ENCODE measurements at regions not wholly inside any gene's neighbourhood (a gene's known extent, or its start where the extent isn't known, plus 50 kb on each side); places are given as distances from the start of the nearest gene placed in this dataset.

GRCh38 chr9:115286411-115286810 lies 168.5 kb upstream of the TNC start:
- no peak for DNase-seq
- no peaks in the 10 kb centered on the region for H3K36me3 Mint-ChIP-seq (ENCODE audit: unreplicated experiment)
- no peaks in the 10 kb centered on the region for H3K27me3 Mint-ChIP-seq (ENCODE audit: unreplicated experiment)
- TF ChIP-seq CTCF (IDR thresholded peaks at IDR 0.05; ENCODE audit: partially characterized antibody, unreplicated experiment), result no peak
- no peak overlapping the region for H3K4me3 Mint-ChIP-seq (ENCODE audit: unreplicated experiment)
- no peaks in the 10 kb centered on the region for H3K4me1 Mint-ChIP-seq (ENCODE audit: low read depth, unreplicated experiment)
- no peak overlapping the region for H3K27ac Mint-ChIP-seq (ENCODE audit: unreplicated experiment)
- H3K9me3 Mint-ChIP-seq (ENCODE audit: unreplicated experiment), result no peaks in the 10 kb centered on the region

- Mint-ChIP-seq H3K27me3 (ENCODE audit: unreplicated experiment) (no peaks in the 10 kb centered on the region), H3K36me3 (ENCODE audit: unreplicated experiment) (no peaks in the 10 kb centered on the region), H3K4me3 (ENCODE audit: unreplicated experiment) (no peak overlapping the region), H3K4me1 (ENCODE audit: low read depth, unreplicated experiment) (no peaks in the 10 kb centered on the region), H3K9me3 (ENCODE audit: unreplicated experiment) (no peaks in the 10 kb centered on the region), H3K27ac (ENCODE audit: unreplicated experiment) (no peak overlapping the region)
- no peak for TF ChIP-seq CTCF (IDR thresholded peaks at IDR 0.05; ENCODE audit: partially characterized antibody, unreplicated experiment)
- DNase-seq, result no peak
Measured at GRCh38 chr9:115289757-115290208, 171.8 kb upstream of the TNC start.

- no peak for DNase-seq
- H3K27ac Mint-ChIP-seq (ENCODE audit: unreplicated experiment), result no peak overlapping the region
Measured at GRCh38 chr9:115291841-115292240, 173.9 kb upstream of the TNC start.

GRCh38 chr9:115292584-115293279 lies 174.8 kb upstream of the TNC start:
- H3K27ac Mint-ChIP-seq (ENCODE audit: unreplicated experiment), result no peak overlapping the region

More at GRCh38 chr9:115291841-115292240, 173.9 kb upstream of the TNC start:
- TF ChIP-seq CTCF (IDR thresholded peaks at IDR 0.05; ENCODE audit: partially characterized antibody, unreplicated experiment), result no peak
- Mint-ChIP-seq H3K4me1 (ENCODE audit: low read depth, unreplicated experiment) (no peaks in the 10 kb centered on the region), H3K4me3 (ENCODE audit: unreplicated experiment) (no peak overlapping the region), H3K27me3 (ENCODE audit: unreplicated experiment) (no peaks in the 10 kb centered on the region), H3K9me3 (ENCODE audit: unreplicated experiment) (no peaks in the 10 kb centered on the region), H3K36me3 (ENCODE audit: unreplicated experiment) (no peaks in the 10 kb centered on the region)

More at GRCh38 chr9:115292584-115293279, 174.8 kb upstream of the TNC start:
- Mint-ChIP-seq H3K9me3 (ENCODE audit: unreplicated experiment) (no peaks in the 10 kb centered on the region), H3K36me3 (ENCODE audit: unreplicated experiment) (no peaks in the 10 kb centered on the region), H3K4me3 (ENCODE audit: unreplicated experiment) (no peak overlapping the region), H3K4me1 (ENCODE audit: low read depth, unreplicated experiment) (no peaks in the 10 kb centered on the region), H3K27me3 (ENCODE audit: unreplicated experiment) (peaks cover 3% of the 10 kb centered on the region)
- DNase-seq, result no peak
- no peak for TF ChIP-seq CTCF (IDR thresholded peaks at IDR 0.05; ENCODE audit: partially characterized antibody, unreplicated experiment)

Measured in glutamatergic neuron (in vitro differentiated cells).